HCT116 (cell line): ENCODE measurements at regions not wholly inside any gene's neighbourhood (a gene's known extent, or its start where the extent isn't known, plus 50 kb on each side); places are given as distances from the start of the nearest gene placed in this dataset.

ENCODE experiments used
- EZH2 ChIP-seq: fragments of 200-600 bp; sonication (generic); IDR thresholded peaks from 2 replicates; pipeline ENCODE4 v1.6.1; 2017; ENCODE audit warnings: antibody characterized with exemption, mixed run types
- EZH2phosphoT487 ChIP-seq: fragments of 200-600 bp; IDR thresholded peaks from 2 replicates; pipeline ENCODE4 v1.6.1; 2018; ENCODE audit warnings: antibody characterized with exemption, borderline replicate concordance
- FOSL1 ChIP-seq: IDR thresholded peaks from 2 replicates; pipeline ENCODE4 v1.6.1; 2012; ENCODE audit warnings: low read depth
- POLR2A ChIP-seq: IDR thresholded peaks from 2 replicates; pipeline ENCODE4 v1.7.0; 2011; ENCODE audit warnings: borderline replicate concordance; ENCODE audit not compliant: insufficient read depth, insufficient read length; ENCODE audit errors: extremely low read depth
- POLR2AphosphoS5 ChIP-seq: IDR thresholded peaks from 2 replicates; pipeline ENCODE4 v1.6.1; 2011; ENCODE audit warnings: mild to moderate bottlenecking, low read depth, low read length, moderate library complexity
- RAD21 ChIP-seq: IDR thresholded peaks from 2 replicates; pipeline ENCODE4 v1.6.1; 2012; ENCODE audit warnings: low read depth, mild to moderate bottlenecking
- SP1 ChIP-seq: IDR thresholded peaks from 2 replicates; pipeline ENCODE4 v1.6.1; 2012; ENCODE audit warnings: low read depth
- SRF ChIP-seq: IDR thresholded peaks from 2 replicates; pipeline ENCODE4 v1.6.1; 2012; ENCODE audit warnings: low read depth
- TCF7L2 ChIP-seq: IDR thresholded peaks from 2 replicates; pipeline ENCODE4 v1.7.0; 2011; ENCODE audit warnings: borderline replicate concordance, inconsistent platforms; ENCODE audit not compliant: insufficient read depth, insufficient read length; ENCODE audit errors: extremely low read depth
- ZFX ChIP-seq: fragments of 450-650 bp; IDR thresholded peaks from 2 replicates; pipeline ENCODE4 v1.6.1; 2017
- ZNF274 ChIP-seq: fragments of 200-500 bp; sonication (Bioruptor generic); IDR thresholded peaks from 2 replicates; pipeline ENCODE4 v1.6.1; 2014; ENCODE audit warnings: mild to moderate bottlenecking, low read depth, low read length, inconsistent platforms
- TF ChIP-seq, protein P1 (sequence below): IDR thresholded peaks from 2 replicates; pipeline ENCODE4 v1.6.1; 2012
- TF ChIP-seq, protein P2 (sequence below), 3 experiments: fragments of 200-600 bp in 1 of 3; sonication (generic) in 1 of 3; IDR thresholded peaks in 2 of 3; conservative IDR thresholded peaks in 1 of 3; 2 replicates each; pipeline ENCODE4 v1.5.1; 2012 to 2017; ENCODE audit warnings: low read depth in 2 of 3, low read length in 2 of 3, antibody characterized with exemption in 1 of 3, borderline replicate concordance in 1 of 3, control low read depth in 1 of 3, mild to moderate bottlenecking in 1 of 3, mixed read lengths in 1 of 3, mixed run types in 1 of 3, moderate library complexity in 1 of 3; ENCODE audit not compliant: insufficient read depth in 1 of 3

DNA sequence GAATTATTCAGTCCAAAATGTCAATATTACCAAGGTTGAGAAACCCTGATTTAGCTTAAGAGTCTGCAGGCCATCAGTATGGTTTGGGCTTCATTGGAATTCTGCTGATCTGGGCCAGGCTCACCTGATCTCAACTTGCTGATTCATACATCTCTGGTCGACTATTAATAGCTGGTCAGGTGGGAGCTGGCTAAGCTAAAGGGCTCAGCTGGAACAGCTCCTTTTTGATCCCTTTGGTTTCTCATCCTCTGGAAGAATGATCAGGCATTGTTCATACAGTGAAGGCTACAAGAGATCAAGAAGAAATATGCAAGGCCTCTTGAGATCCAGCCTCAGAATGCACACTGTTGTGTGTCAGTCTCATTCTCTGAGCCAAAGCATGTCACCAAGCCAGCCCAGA, 123.3 kb upstream of the MME start:
- no peak for TF ChIP-seq SRF
- no peak for TF ChIP-seq RAD21
- no peak for TF ChIP-seq EZH2phosphoT487
- TF ChIP-seq SP1: no peak
- no peak for TF ChIP-seq POLR2AphosphoS5
- no peak for TF ChIP-seq POLR2A
- TF ChIP-seq ZNF274: no peak
- TF ChIP-seq, protein P1, sequence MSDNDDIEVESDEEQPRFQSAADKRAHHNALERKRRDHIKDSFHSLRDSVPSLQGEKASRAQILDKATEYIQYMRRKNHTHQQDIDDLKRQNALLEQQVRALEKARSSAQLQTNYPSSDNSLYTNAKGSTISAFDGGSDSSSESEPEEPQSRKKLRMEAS: no peak
- TF ChIP-seq EZH2: no peak
- no peak for TF ChIP-seq ZFX
- TF ChIP-seq, protein P2, sequence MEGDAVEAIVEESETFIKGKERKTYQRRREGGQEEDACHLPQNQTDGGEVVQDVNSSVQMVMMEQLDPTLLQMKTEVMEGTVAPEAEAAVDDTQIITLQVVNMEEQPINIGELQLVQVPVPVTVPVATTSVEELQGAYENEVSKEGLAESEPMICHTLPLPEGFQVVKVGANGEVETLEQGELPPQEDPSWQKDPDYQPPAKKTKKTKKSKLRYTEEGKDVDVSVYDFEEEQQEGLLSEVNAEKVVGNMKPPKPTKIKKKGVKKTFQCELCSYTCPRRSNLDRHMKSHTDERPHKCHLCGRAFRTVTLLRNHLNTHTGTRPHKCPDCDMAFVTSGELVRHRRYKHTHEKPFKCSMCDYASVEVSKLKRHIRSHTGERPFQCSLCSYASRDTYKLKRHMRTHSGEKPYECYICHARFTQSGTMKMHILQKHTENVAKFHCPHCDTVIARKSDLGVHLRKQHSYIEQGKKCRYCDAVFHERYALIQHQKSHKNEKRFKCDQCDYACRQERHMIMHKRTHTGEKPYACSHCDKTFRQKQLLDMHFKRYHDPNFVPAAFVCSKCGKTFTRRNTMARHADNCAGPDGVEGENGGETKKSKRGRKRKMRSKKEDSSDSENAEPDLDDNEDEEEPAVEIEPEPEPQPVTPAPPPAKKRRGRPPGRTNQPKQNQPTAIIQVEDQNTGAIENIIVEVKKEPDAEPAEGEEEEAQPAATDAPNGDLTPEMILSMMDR (IDR thresholded peaks at IDR 0.05 in 2 of 3, conservative IDR thresholded peaks at IDR 0.05 in 1 of 3; ENCODE audit: borderline replicate concordance in 1 of 3, insufficient read depth in 1 of 3, low read depth in 2 of 3, low read length in 2 of 3): no peak
- no peak for TF ChIP-seq TCF7L2
- TF ChIP-seq FOSL1: no peak
